ENCODE measurements at regions not wholly inside any gene's neighbourhood (a gene's known extent, or its start where the extent isn't known, plus 50 kb on each side); places are given as distances from the start of the nearest gene placed in this dataset.

- no peak for TF ChIP-seq CTCF (IDR thresholded peaks at IDR 0.05; ENCODE audit: insufficient read depth, low read length, poor library complexity, severe bottlenecking)
- Histone ChIP-seq H3K4me3 (replicated peaks; ENCODE audit: low read depth, low read length) (no peak overlapping the region), H3K27me3 (replicated peaks; ENCODE audit: control insufficient read depth, insufficient read depth, low read length) (no peaks in the 10 kb centered on the region; the same call in 1 of the 2 replicates), H3K36me3 (ENCODE audit: control insufficient read depth, insufficient read depth, low read length) (no peaks in the 10 kb centered on the region)
- no peak for DNase-seq (ENCODE audit: extremely low read depth, insufficient read length)
These were observed 177.0 kb upstream of the IRX6 start for GRCh38 chr16:55146966-55147365.

- Histone ChIP-seq H3K36me3 (ENCODE audit: control insufficient read depth, insufficient read depth, low read length) (no peaks in the 10 kb centered on the region), H3K27me3 (replicated peaks; ENCODE audit: control insufficient read depth, insufficient read depth, low read length) (no peaks in the 10 kb centered on the region; the same call in 1 of the 2 replicates), H3K4me3 (replicated peaks; ENCODE audit: low read depth, low read length) (no peak overlapping the region)
- no peak for DNase-seq (ENCODE audit: extremely low read depth, insufficient read length)
- no peak for TF ChIP-seq CTCF (IDR thresholded peaks at IDR 0.05; ENCODE audit: insufficient read depth, low read length, poor library complexity, severe bottlenecking)
These were observed 176.6 kb upstream of the IRX6 start for GRCh38 chr16:55147396-55147795.

DNA sequence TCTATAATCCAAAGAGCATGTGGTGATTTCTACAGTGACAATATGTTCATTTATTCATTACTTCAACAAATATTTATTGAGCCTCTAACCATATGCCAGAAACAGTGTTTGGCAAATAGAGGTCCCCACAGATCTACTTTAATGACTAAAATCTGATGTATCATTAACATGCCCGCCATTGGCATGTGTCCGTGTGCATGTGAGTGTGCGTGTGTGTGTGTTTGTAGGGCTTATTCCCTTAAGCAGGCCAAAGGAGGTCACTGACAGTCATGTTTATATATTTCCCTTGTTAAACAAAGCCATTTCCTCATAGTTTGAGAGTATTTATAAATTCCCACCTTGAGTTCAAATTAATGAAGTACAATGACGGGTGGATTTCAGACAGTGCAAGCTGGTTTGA lies 174.4 kb upstream of the IRX6 start:
- no peak overlapping the region for H3K4me3 ChIP-seq (replicated peaks; ENCODE audit: low read depth, low read length)
- H3K36me3 ChIP-seq (ENCODE audit: control insufficient read depth, insufficient read depth, low read length): no peaks in the 10 kb centered on the region
- no peaks in the 10 kb centered on the region; the same call in 1 of the 2 replicates for H3K27me3 ChIP-seq (replicated peaks; ENCODE audit: control insufficient read depth, insufficient read depth, low read length)
- no peak for TF ChIP-seq CTCF (IDR thresholded peaks at IDR 0.05; ENCODE audit: insufficient read depth, low read length, poor library complexity, severe bottlenecking)
- DNase-seq (ENCODE audit: extremely low read depth, insufficient read length): no peak

DNA sequence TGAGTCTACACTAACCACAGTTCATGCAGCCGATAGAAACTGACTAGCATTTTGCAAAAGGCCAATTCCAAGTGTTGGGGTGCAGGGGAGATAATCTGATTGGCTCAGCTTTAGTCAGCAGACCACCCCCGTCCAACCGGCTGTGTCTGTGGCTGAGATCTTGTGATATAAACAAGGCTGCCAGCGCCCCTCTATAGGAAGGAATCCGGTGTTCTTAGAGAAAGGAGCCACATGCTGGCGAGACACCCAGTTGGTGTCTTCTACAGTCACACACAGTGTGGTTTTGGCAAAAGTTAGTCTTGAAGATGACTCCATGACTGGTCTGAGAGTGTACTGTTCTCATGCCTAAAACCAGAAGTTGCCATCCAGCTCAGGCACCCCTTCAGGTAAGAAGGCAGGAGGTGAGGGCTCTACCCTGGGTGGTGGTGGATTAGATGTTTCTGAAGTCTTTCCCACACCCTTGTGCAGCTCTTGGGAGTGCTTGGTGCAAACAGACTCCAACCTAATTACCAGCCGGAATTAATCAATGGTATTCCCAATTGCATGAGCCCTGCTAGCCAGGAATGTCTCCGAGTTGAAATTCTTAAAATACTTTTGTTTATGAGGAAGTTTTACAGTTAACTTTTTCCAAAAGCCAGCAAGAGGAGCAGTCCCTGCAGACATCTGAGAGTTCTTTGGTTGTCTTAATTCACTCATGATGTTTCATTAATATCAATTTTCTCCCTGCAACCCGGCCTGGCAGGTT lies 172.3 kb upstream of the IRX6 start:
- Histone ChIP-seq H3K36me3 (ENCODE audit: control insufficient read depth, insufficient read depth, low read length) (no peaks in the 10 kb centered on the region), H3K27me3 (replicated peaks; ENCODE audit: control insufficient read depth, insufficient read depth, low read length) (no peaks in the 10 kb centered on the region), H3K4me3 (replicated peaks; ENCODE audit: low read depth, low read length) (no peak overlapping the region)
- DNase-seq (ENCODE audit: extremely low read depth, insufficient read length): no peak
- no peak for TF ChIP-seq CTCF (IDR thresholded peaks at IDR 0.05; ENCODE audit: insufficient read depth, low read length, poor library complexity, severe bottlenecking)

DNA sequence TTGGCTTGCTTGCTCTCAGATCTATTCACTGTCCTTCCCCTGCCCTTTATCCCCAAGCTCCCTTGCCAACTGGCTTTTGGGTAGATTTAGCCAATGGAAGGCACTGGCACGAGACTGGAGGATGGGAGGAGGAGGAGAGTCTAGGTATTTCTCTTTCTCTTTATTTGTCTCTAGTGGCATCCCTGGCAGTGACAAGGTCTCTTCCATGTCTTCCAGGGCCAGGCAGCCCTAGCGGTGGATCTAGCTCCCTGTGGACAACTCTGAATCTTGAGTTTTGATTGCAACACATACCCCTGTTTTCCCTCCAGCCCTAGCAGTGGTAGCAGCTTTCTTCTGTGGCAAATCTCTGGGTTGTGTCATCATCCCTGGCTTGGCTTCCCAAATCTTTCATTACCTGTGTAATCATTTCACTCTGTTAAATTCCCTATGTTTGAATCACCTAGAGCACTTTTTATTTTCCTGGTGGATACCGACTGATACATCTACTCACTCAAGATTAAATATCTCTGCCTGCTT lies 171.1 kb upstream of the IRX6 start:
- no peak overlapping the region for H3K4me3 ChIP-seq (replicated peaks; ENCODE audit: low read depth, low read length)
- TF ChIP-seq CTCF (IDR thresholded peaks at IDR 0.05; ENCODE audit: insufficient read depth, low read length, poor library complexity, severe bottlenecking): no peak
- H3K36me3 ChIP-seq (ENCODE audit: control insufficient read depth, insufficient read depth, low read length): no peaks in the 10 kb centered on the region
- DNase-seq (ENCODE audit: extremely low read depth, insufficient read length): no peak
- H3K27me3 ChIP-seq (replicated peaks; ENCODE audit: control insufficient read depth, insufficient read depth, low read length): no peaks in the 10 kb centered on the region
